Midbrain (tissue), 1 donor: ENCODE measurements at regions not wholly inside any gene's neighbourhood (a gene's known extent, or its start where the extent isn't known, plus 50 kb on each side); places are given as distances from the start of the nearest gene placed in this dataset.
"Not testable (repeated sequence)": the region's sequence is repeated elsewhere in the genome, so short reads cannot be mapped to it uniquely, and the experiment has no call there.

Experiments
- DNase-seq: peaks from one replicate; lab custom pipeline; 2025; lab: John Stamatoyannopoulos, UW

DNA sequence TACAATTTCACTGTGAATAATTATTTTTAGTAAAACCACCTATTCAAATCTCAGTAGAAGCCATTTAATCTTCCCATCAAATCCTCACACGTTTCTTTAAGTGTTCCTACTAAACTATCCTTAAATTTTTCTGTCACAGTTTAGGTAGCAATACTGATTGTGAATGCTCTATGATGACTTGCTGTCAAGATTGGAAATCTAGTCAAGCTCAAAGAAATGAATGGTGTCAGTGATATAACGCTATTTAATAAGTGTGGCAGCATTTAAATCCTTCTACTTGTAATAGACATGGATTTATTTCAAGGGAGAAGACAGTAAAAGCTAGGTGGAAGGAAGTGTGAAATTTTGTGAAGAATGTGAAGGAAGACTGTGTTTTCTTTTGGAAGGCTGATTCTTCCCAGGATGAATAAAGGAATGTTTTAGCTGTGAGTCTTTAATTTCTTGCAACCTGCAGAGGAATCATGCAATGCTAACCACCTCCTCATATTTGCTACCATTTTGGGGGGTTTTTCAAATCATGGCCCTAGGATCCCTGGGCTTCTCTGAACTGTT, 936.7 kb upstream of the NEGR1 start:
- no peak for DNase-seq

DNA sequence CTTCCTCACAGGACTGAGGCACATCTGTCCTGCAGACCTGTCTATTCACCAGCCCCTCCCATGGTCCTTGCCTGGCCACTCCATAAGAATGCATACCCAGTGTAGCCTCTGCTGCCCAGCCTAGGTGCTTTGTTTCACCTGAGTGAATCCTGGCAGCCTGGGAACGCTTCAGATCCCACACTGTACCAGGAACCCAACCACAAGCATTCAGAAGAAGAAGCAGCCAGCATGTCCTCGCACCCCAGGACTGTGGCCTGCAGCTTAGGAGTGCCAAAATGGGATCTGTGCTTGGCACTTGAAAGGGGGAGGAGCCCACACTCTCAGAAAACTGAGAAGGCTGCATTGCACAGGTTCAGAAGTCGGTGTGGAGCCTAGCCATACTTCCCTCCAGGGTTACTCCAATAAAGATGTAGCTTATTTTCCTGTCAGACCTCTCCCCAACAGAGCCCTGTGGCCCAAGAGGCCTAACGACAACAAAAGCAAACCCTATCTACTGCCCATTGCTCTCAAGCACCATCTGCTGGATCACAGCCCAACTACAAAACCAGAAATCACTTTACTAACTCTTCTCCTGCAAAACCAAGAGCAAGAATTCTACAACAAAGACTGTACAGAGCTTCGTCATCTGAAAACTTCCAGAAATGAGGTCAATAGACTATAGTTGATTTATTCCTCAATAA, 923.1 kb upstream of the NEGR1 start:
- no peak for DNase-seq

GRCh38 chr1:73197972-73198371, 915.6 kb upstream of the NEGR1 start:
- DNase-seq = no peak

GRCh38 chr1:73194965-73195364, 912.6 kb upstream of the NEGR1 start:
- no peak for DNase-seq

DNA sequence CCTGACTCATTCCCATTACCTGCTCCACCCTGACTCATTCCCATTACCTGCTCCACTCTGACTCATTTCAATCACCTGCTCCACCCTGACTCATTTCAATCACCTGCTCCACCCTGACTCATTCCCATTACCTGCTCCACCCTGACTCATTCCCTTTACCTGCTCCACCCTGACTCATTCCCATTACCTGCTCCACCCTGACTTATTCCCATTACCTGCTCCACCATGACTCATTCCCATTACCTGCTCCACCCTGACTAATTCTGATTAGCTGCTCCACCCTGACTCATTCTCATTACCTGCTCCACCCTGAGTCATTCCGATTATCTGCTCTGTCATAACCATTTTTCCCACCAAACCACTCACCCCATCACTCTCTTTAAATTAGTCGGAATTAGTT, 901.2 kb upstream of the NEGR1 start:
- DNase-seq = not testable (repeated sequence)

GRCh38 chr1:73181190-73181540, 898.8 kb upstream of the NEGR1 start:
- no peak for DNase-seq

DNA sequence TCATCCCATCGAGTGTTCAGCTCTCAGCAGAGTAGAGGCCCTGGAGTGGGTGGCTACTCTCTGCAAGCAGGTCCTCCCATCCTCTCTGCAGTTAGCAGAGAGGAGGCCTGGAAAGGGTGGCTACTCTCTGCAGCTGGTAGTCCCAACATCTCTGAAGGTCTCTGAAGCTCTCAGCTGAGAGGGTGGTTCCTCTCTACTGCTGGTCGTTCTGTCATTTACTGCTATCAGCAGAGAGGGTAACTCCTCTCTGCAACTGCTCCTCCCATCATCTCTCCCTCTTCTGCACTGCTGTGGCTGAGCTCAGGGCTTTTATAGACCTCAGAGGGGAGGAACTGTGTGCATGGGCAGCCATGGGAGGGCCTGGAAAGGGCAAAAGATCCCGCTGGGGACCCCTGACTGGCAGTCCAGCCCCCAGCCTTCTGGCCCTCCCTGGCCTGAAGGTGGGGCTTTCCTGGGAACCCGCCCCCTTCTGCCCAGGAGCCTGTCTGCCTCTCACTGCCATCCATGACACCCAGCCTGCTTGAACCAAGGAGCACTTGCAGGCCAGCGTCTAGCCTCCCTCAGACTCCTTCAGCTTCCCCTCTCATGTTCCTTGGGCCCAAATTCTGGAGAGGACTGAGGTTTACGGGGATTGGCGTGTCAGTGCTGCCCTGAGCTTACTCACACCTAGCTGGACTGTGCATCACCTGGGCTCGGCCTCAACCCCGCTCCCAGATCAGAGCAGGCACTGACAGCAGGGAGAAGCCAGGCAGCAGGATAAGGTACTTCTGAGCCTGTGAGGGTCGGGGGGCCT, 898.3 kb upstream of the NEGR1 start:
- DNase-seq = no peak

DNA sequence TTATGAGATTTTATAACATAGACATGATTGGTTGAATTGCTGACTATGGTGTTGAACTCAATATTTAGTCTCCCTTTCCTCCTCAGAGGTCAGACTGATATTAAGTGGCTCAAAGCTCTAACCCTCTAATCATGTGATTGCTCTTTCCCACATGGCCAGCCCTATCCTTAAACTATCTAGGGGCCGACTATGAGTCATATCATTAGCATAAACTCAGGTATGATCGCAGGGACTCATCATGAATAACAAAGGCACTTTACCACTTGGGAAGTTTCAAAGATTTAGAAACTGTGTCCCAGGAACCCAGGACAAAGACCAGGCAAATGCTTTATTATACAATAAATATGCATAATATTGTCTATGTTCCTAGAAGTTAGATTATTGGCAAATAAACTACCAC, 894.6 kb upstream of the NEGR1 start:
- DNase-seq = no peak

DNA sequence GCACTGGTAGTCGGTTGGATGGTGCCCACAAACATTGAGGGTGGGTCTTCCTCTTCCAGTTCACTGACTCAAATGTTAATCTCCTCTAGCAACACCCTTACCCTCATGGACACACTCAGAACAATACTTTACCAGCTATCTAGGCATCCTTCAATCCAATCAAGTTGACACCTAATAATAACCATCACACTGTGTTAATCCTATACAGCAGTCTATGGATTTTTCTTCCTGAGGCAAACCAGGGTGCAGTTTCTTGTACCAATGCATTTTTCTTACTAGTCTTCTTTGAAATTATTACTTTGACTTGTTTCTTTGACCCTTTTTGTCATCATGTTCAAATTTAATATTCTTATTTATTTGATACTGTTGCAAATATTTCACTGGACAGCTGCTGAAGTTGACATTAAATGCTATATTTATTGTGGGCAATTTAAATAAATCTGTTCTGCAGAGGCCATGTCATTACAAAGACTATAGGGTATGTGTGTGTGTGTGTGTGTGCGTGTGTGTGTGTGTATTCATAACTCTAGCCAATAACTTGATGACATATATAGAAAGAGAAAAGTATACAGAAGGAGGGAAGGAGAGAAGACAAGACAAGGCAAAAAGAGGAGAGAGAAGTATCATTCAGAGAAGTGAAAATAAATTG, 884.8 kb upstream of the NEGR1 start:
- no peak for DNase-seq

- no peak for DNase-seq
Measured at GRCh38 chr1:73162564-73162963, 880.2 kb upstream of the NEGR1 start.

DNA sequence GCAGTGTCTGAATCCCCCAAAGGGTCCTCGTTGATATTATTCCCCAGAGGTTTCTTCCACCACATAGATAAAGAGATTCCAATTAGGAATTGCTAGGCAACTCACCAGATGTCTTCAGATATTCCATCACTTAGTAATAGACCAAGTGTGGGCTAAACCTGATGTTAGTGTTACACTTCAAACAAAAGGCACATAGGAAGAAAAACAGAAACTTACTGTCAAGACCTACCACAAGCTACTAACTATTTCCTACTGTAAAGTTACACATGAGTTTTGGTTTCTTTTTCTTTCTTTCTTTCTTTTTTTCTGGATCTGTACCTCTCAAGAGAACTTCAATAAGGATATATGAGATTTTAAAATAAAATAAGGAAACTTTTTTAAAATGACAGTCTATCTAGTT, 879.1 kb upstream of the NEGR1 start:
- DNase-seq = no peak

DNA sequence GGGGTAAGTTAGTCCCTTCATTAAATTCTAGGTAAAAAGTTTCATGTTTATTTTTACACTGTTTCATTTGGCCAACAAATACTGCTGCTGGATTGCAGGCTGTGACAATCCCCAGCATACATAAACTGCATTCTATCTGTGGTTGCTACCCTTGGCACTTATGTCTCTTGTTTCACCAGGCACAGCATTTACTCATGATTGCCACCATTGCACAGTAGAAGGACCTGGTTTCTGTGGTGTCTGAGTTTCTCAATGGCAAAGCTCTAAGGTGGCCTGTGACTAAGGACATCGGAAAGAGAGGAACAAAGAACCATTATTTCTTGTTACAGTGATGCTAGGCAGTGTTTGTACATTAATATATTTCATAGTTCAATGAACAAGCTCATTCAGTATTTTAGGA, 878.4 kb upstream of the NEGR1 start:
- no peak for DNase-seq

DNA sequence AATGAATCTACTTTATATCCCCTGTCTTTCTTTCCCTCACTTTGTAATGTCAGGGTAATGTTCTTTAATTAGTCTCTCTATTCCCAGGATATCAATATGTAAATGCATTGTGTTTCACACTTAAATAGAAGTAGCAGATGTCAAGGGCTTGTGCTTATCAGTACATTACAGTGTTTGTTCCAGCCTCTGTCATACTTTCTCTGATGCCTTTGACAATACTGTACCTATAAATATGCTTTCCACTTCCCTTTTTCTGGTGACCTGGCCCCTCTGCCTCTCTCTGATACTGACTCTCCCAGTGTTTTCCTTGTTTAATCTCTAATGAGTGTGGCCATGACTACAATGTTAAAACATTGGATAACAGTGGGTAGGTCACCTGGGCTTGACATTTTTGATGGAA, 862.0 kb upstream of the NEGR1 start:
- no peak for DNase-seq

- DNase-seq = no peak
Measured at GRCh38 chr1:73136975-73137374, 854.6 kb upstream of the NEGR1 start.

GRCh38 chr1:73106931-73107330, 824.6 kb upstream of the NEGR1 start:
- no peak for DNase-seq

GRCh38 chr1:73105755-73106154, 823.4 kb upstream of the NEGR1 start:
- no peak for DNase-seq

- DNase-seq = no peak
Measured at GRCh38 chr1:73104749-73105148, 822.4 kb upstream of the NEGR1 start.

DNA sequence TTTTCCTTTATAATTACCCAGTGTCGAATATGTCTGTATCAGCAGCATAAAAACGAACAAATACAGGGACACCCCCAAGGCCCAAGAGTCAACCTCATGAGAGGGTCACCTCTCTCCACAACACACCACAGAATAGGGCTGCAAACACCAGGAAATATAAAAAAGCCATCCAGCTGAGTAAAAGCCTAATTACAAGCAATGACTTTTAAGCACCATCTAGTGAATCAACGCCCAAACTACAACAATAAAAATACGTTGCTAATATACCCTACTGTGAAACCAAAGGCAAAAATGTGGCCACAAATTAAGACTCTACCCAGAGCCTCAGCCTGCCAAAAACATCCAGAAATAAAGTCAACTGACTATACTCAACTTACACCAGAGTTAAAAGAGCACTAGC, 817.9 kb upstream of the NEGR1 start:
- no peak for DNase-seq

DNA sequence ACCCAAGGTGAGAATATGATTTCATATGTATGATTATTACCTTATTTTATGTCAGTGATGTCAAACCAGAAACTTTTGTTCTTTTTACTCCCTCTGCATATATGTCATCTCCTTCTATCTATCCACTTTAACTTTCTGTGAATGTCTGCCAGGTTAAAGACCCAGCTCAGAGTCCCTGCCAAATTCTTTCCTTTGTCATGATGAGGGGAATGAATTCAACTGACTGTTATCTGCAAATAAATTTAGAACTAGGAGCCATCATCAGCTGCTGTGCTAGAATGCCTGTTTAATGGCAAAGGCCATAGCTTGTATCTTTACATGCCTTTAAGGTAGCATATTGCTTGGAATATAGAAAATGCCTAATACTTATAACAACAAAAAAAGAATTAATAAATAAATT, 815.6 kb upstream of the NEGR1 start:
- DNase-seq = no peak

DNA sequence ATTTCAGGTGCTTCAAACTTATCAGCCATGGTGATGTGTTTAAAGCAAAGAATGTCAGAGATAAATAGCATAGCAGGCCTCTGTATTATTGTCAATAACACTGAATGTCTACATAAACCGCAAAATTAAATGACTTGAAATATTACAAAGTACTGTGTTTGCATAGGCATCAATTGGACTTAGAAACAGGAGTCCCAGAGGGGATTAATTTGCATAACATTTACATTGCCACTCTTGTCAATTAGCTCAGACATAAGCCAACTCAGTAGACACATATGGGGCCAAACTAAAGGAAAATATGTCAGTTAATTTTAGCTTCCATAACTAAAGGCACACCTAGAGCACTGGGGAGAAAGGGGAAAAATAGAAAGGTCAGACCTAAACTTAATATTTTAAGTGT, 814.5 kb upstream of the NEGR1 start:
- DNase-seq = no peak

GRCh38 chr1:73092383-73092782, 810.0 kb upstream of the NEGR1 start:
- DNase-seq = no peak

DNA sequence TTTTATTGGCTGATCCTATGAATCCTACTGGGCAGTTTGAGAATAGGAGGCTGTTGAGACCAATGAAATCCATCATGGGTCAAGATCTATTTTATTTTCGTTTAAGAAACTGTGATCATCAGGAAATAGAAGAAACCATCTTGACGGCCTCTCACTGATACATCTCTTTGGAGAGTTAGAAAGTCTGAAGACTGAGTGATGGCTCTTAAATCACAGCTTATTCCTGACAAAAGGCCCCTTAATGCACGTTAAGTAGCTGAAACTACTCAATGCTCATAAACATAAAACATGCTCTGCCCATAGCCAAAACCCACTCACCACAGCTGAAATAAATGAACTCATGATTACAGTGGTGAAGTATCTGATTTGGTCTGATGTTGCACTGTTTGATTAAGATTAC, 784.5 kb upstream of the NEGR1 start:
- no peak for DNase-seq
